IMR-90 (cell line): ENCODE measurements at regions not wholly inside any gene's neighbourhood (a gene's known extent, or its start where the extent isn't known, plus 50 kb on each side); places are given as distances from the start of the nearest gene placed in this dataset.

Source experiments
- ATAC-seq: fragments of 200-7000 bp; cut with Tn5 transposase; 2 replicates; pipeline ENCODE4 v1.9.1; 2020; ENCODE audit warnings: low read depth, mild to moderate bottlenecking, moderate library complexity
- BruUV-seq: library from RNA; stranded (reverse); fragments of 400-500 nt; replicated peaks from 2 replicates; lab custom pipeline; 2021; lab: Mats Ljungman, UMichigan
- CTCF ChIA-PET: fragments of 300-600 bp; formaldehyde crosslinking; extraction: SDS; loops from one replicate; lab custom pipeline; 2021; ENCODE audit warnings: antibody characterized with exemption; lab: Yijun Ruan, JAX
- POLR2A ChIA-PET: fragments of 300-600 bp; sonication (Branson Sonifier 250); formaldehyde crosslinking; loops from one replicate; lab custom pipeline; 2022; ENCODE audit warnings: antibody characterized with exemption; ENCODE audit not compliant: unreplicated experiment; lab: Charles Lee
- DNase-seq: peaks from one replicate; pipeline ENCODE4 v3.0.0; 2013
- H2AFZ ChIP-seq: replicated peaks from 2 replicates; pipeline ENCODE3; 2013; ENCODE audit warnings: low read length, mild to moderate bottlenecking; ENCODE audit not compliant: poor library complexity
- H2AK5ac ChIP-seq: 2 replicates; pipeline ENCODE4 v1.6.1; 2013; ENCODE audit warnings: low read depth, low read length, inconsistent platforms
- H2AK9ac ChIP-seq: replicated peaks from 2 replicates; pipeline ENCODE3; 2013; ENCODE audit warnings: mild to moderate bottlenecking, low read depth, low read length, moderate library complexity; ENCODE audit not compliant: poor library complexity
- H2BK120ac ChIP-seq: 2 replicates; pipeline ENCODE4 v1.6.1; 2013; ENCODE audit warnings: low read depth, low read length, inconsistent platforms
- H2BK15ac ChIP-seq: 3 replicates; pipeline ENCODE4 v1.6.1; 2013; ENCODE audit warnings: low read depth, low read length, inconsistent platforms
- H2BK20ac ChIP-seq: 2 replicates; pipeline ENCODE4 v1.6.1; 2013; ENCODE audit warnings: low read depth, mild to moderate bottlenecking, inconsistent platforms, low read length, moderate library complexity
- H2BK5ac ChIP-seq: 2 replicates; pipeline ENCODE4 v1.6.1; 2013; ENCODE audit warnings: mild to moderate bottlenecking, low read depth, low read length, inconsistent platforms; ENCODE audit not compliant: poor library complexity, severe bottlenecking
- H3K14ac ChIP-seq: replicated peaks from 2 replicates; pipeline ENCODE4 v1.6.1; 2013; ENCODE audit warnings: low read depth, low read length, inconsistent platforms
- H3K18ac ChIP-seq: 2 replicates; pipeline ENCODE4 v1.6.1; 2013; ENCODE audit warnings: low read depth, low read length, control low read depth
- H3K23ac ChIP-seq: 2 replicates; pipeline ENCODE4 v1.6.1; 2013; ENCODE audit warnings: low read depth, low read length, inconsistent platforms
- H3K27ac ChIP-seq: 2 replicates; pipeline ENCODE4 v1.5.1; 2013; ENCODE audit warnings: mild to moderate bottlenecking, control low read depth, low read length; ENCODE audit not compliant: insufficient read depth
- H3K27me3 ChIP-seq: 2 replicates; pipeline ENCODE4 v1.6.1; 2013; ENCODE audit warnings: low read length; ENCODE audit not compliant: control insufficient read depth, insufficient read depth
- H3K36me3 ChIP-seq: 2 replicates; pipeline ENCODE4 v1.6.1; 2013; ENCODE audit warnings: low read length, mixed read lengths; ENCODE audit not compliant: control insufficient read depth, insufficient read depth
- H3K4ac ChIP-seq: 2 replicates; pipeline ENCODE4 v1.6.1; 2013; ENCODE audit warnings: low read depth, low read length, inconsistent platforms
- H3K4me1 ChIP-seq: 2 replicates; pipeline ENCODE4 v1.6.1; 2013; ENCODE audit warnings: low read length, mixed read lengths; ENCODE audit not compliant: control insufficient read depth, insufficient read depth
- H3K4me2 ChIP-seq: 2 replicates; pipeline ENCODE4 v1.6.1; 2013; ENCODE audit warnings: low read depth, mild to moderate bottlenecking, control low read depth, low read length, moderate library complexity
- H3K4me3 ChIP-seq: 2 replicates; pipeline ENCODE4 v1.5.1; 2013; ENCODE audit warnings: low read depth, mild to moderate bottlenecking, control low read depth, low read length, moderate library complexity; ENCODE audit not compliant: insufficient read depth
- H3K56ac ChIP-seq: 2 replicates; pipeline ENCODE4 v1.6.1; 2013; ENCODE audit warnings: low read length, inconsistent platforms; ENCODE audit not compliant: insufficient read depth; ENCODE audit errors: extremely low read depth
- H3K79me1 ChIP-seq, 2 experiments: 2 replicates each; pipeline ENCODE4 v1.6.1; 2013; ENCODE audit warnings: low read length in 2 of 2, inconsistent platforms in 1 of 2, low read depth in 1 of 2
- H3K9ac ChIP-seq: 2 replicates; pipeline ENCODE4 v1.6.1; 2013; ENCODE audit warnings: low read depth, low read length, control low read depth
- H3K9me1 ChIP-seq: 2 replicates; pipeline ENCODE4 v1.6.1; 2013; ENCODE audit warnings: low read length, inconsistent platforms; ENCODE audit not compliant: insufficient read depth
- H3K9me3 ChIP-seq: 2 replicates; pipeline ENCODE4 v1.6.1; 2013; ENCODE audit warnings: low read length; ENCODE audit not compliant: control insufficient read depth, insufficient read depth
- H4K20me1 ChIP-seq: 2 replicates; pipeline ENCODE4 v1.6.1; 2013; ENCODE audit warnings: low read length, inconsistent platforms; ENCODE audit not compliant: insufficient read depth
- H4K5ac ChIP-seq: 2 replicates; pipeline ENCODE4 v1.6.1; 2013; ENCODE audit warnings: mild to moderate bottlenecking, low read depth, low read length, control low read depth
- H4K8ac ChIP-seq, 2 experiments: 2 replicates each; pipeline ENCODE4 v1.6.1; 2013; ENCODE audit warnings: low read depth in 2 of 2, low read length in 2 of 2, control low read depth in 1 of 2, inconsistent platforms in 1 of 2
- H4K91ac ChIP-seq: 2 replicates; pipeline ENCODE4 v1.6.1; 2013; ENCODE audit warnings: low read depth, low read length, inconsistent platforms; ENCODE audit not compliant: insufficient read depth
- BHLHE40 ChIP-seq: fragments of 150-350 bp; IDR thresholded peaks from 2 replicates; pipeline ENCODE4 v1.6.1; 2016; ENCODE audit warnings: mild to moderate bottlenecking, low read depth, low read length
- CEBPB ChIP-seq: IDR thresholded peaks from 2 replicates; pipeline ENCODE4 v1.6.1; 2012; ENCODE audit warnings: low read depth, low read length, improper control_type of control experiment
- CHD1 ChIP-seq: IDR thresholded peaks from 2 replicates; pipeline ENCODE4 v1.6.1; 2012; ENCODE audit warnings: low read depth, low read length, improper control_type of control experiment
- CTCF ChIP-seq: conservative IDR thresholded peaks from 2 replicates; pipeline ENCODE4 v1.5.1; 2012; ENCODE audit warnings: mild to moderate bottlenecking, low read depth, low read length, improper control_type of control experiment
- ELK1 ChIP-seq: fragments of 150-350 bp; IDR thresholded peaks from 2 replicates; pipeline ENCODE4 v1.6.1; 2016; ENCODE audit warnings: low read depth, mild to moderate bottlenecking, low read length, moderate library complexity, borderline replicate concordance
- FOS ChIP-seq: fragments of 150-350 bp; IDR thresholded peaks from 2 replicates; pipeline ENCODE4 v1.6.1; 2016; ENCODE audit warnings: low read depth, low read length
- MAFK ChIP-seq: IDR thresholded peaks from 2 replicates; pipeline ENCODE4 v1.6.1; 2012; ENCODE audit warnings: low read depth, low read length, improper control_type of control experiment
- MAZ ChIP-seq: IDR thresholded peaks from 2 replicates; pipeline ENCODE4 v1.6.1; 2012; ENCODE audit warnings: low read depth, mild to moderate bottlenecking, low read length, improper control_type of control experiment, moderate library complexity, borderline replicate concordance
- MXI1 ChIP-seq: IDR thresholded peaks from 2 replicates; pipeline ENCODE4 v1.6.1; 2012; ENCODE audit warnings: low read depth, mild to moderate bottlenecking, low read length, moderate library complexity, borderline replicate concordance
- NFE2L2 ChIP-seq: fragments of 150-350 bp; IDR thresholded peaks from 2 replicates; pipeline ENCODE4 v1.6.1; 2016; ENCODE audit warnings: low read depth, mild to moderate bottlenecking, low read length
- RCOR1 ChIP-seq: IDR thresholded peaks from 2 replicates; pipeline ENCODE4 v1.6.1; 2012; ENCODE audit warnings: mild to moderate bottlenecking, low read length, improper control_type of control experiment; ENCODE audit not compliant: insufficient replicate concordance
- RFX5 ChIP-seq: IDR thresholded peaks from 2 replicates; pipeline ENCODE4 v1.8.0; 2012; ENCODE audit warnings: low read depth, mild to moderate bottlenecking, low read length, moderate library complexity
- SMC3 ChIP-seq: fragments of 150-350 bp; IDR thresholded peaks from 2 replicates; pipeline ENCODE4 v1.6.1; 2016; ENCODE audit warnings: low read depth, mild to moderate bottlenecking, antibody characterized with exemption, low read length, moderate library complexity
- USF2 ChIP-seq: fragments of 150-350 bp; IDR thresholded peaks from 2 replicates; pipeline ENCODE4 v1.6.1; 2017; ENCODE audit warnings: mild to moderate bottlenecking, antibody characterized with exemption, low read length, low read depth
- WGBS, 2 experiments: methylation state at CpG; one replicate each; pipeline versions ENCODE4 v1.1.5 to v1.1.7; 2013; ENCODE audit warnings: missing lambda C conversion rate in 2 of 2; ENCODE audit not compliant: insufficient read length in 1 of 2; ENCODE audit errors: extremely low coverage in 2 of 2; 5-methylcytosine and 5-hydroxymethylcytosine counted together
- dilution Hi-C: fragments of 300-500 bp; cut with HindIII; formaldehyde crosslinking; loops from one replicate; pipeline ENCODE4 v1.14.3; 2018; ENCODE audit warnings: low sequenced_read_pairs; ENCODE audit not compliant: unreplicated experiment
- in situ Hi-C: fragments of 300-500 bp; cut with MboI; formaldehyde crosslinking; loops from 3 replicates; pipeline ENCODE4 v1.14.3; 2019; ENCODE audit warnings: low sequenced_read_pairs, inconsistent platforms, mixed read lengths
- intact Hi-C: fragments of 100-400 bp; cut with micrococcal nuclease; formaldehyde crosslinking; loops from 2 replicates; pipeline ENCODE4 v1.10.0; 2022

- H3K4me3 ChIP-seq: no peak overlapping the region
- BruUV-seq: no TSS peak
- no peak overlapping the region for H2BK120ac ChIP-seq
- no peak overlapping the region; the same call in 1 of the 2 replicates for H3K18ac ChIP-seq
- no peak overlapping the region for H4K91ac ChIP-seq
- no peak overlapping the region for H4K5ac ChIP-seq
- H3K4me1 ChIP-seq: no peaks in the 10 kb centered on the region
- H3K27ac ChIP-seq: no peak overlapping the region
- intact Hi-C loops: no loop called here
- no peak overlapping the region for H3K56ac ChIP-seq
- TF ChIP-seq FOS (no peak), CHD1 (no peak), ELK1 (no peak), CTCF (no peak), RFX5 (no peak), NFE2L2 (no peak), MAZ (no peak), CEBPB (no peak), MAFK (no peak), BHLHE40 (no peak), SMC3 (no peak), USF2 (no peak), RCOR1 (no peak), MXI1 (no peak)
- H3K4me2 ChIP-seq: no peak overlapping the region
- no peak overlapping the region for H3K23ac ChIP-seq
- dilution Hi-C loops: no loop called here
- no peak overlapping the region for H3K9ac ChIP-seq
- no peaks in the 10 kb centered on the region for H3K27me3 ChIP-seq
- no peak overlapping the region for H3K4ac ChIP-seq
- H3K36me3 ChIP-seq: no peaks in the 10 kb centered on the region
- DNase-seq (no peak), ATAC-seq (no peak)
- no peaks in the 10 kb centered on the region for H3K9me3 ChIP-seq
- whole genome bisulfite sequencing, 2 experiments: 100% methylated on average over 1 of the region's 3 CpGs; no CpG with 5 or more reads in 1 of the 2 experiments
- H3K79me1 ChIP-seq: no peaks in the 10 kb centered on the region
- H2AK9ac ChIP-seq: no peak overlapping the region
- no peak overlapping the region for H2AFZ ChIP-seq
- no peaks in the 10 kb centered on the region for H4K20me1 ChIP-seq
- no peak overlapping the region for H2BK20ac ChIP-seq
- H2AK5ac ChIP-seq: no peak overlapping the region
- ChIA-PET POLR2A (no interaction called here), CTCF (no interaction called here)
- H2BK15ac ChIP-seq: no peak overlapping the region
- H3K14ac ChIP-seq: no peak overlapping the region
- H3K9me1 ChIP-seq: no peaks in the 10 kb centered on the region
- in situ Hi-C loops: no loop called here
- no peak overlapping the region for H2BK5ac ChIP-seq
- H4K8ac ChIP-seq: no peak overlapping the region
Measured at GRCh38 chr4:89551191-89551590, 243.6 kb upstream of the GPRIN3 start.
